SK-N-SH treated with all-trans-retinoic acid at 6 μM for 48 hours (cell line): ENCODE measurements at regions not wholly inside any gene's neighbourhood (a gene's known extent, or its start where the extent isn't known, plus 50 kb on each side); places are given as distances from the start of the nearest gene placed in this dataset.
"Not testable (repeated sequence)": the region's sequence is repeated elsewhere in the genome, so short reads cannot be mapped to it uniquely, and the experiment has no call there.

Experiments
- ATAC-seq: fragments of 200-7000 bp; cut with Tn5 transposase; 3 replicates; pipeline ENCODE4 v1.9.1; 2020; ENCODE audit warnings: mild to moderate bottlenecking, moderate library complexity
- ARNTL ChIP-seq: fragments of 450-650 bp; formaldehyde crosslinking; IDR thresholded peaks from 2 replicates; pipeline ENCODE4 v1.5.0; 2020; ENCODE audit warnings: low read depth, mild to moderate bottlenecking, moderate library complexity, borderline replicate concordance
- BACH2 ChIP-seq: fragments of 250-450 bp; sonication (Bioruptor Pico); IDR thresholded peaks from 2 replicates; pipeline ENCODE4 v1.9.0; 2021; ENCODE audit warnings: mild to moderate bottlenecking, borderline replicate concordance
- CREB5 ChIP-seq: fragments of 250-450 bp; sonication (Bioruptor Pico); IDR thresholded peaks from 2 replicates; pipeline ENCODE4 v1.5.1; 2020; ENCODE audit warnings: low read depth, mild to moderate bottlenecking, moderate library complexity
- CSDC2 ChIP-seq: fragments of 250-450 bp; sonication (Bioruptor Pico); IDR thresholded peaks from 2 replicates; pipeline ENCODE4 v1.5.0; 2020; ENCODE audit warnings: mild to moderate bottlenecking, moderate library complexity
- CSRNP3 ChIP-seq: fragments of 250-450 bp; sonication (Bioruptor Pico); IDR thresholded peaks from 2 replicates; pipeline ENCODE4 v1.5.1; 2021; ENCODE audit warnings: mild to moderate bottlenecking, moderate library complexity
- ESRRG ChIP-seq: fragments of 250-450 bp; sonication (Bioruptor Pico); IDR thresholded peaks from 2 replicates; pipeline ENCODE4 v1.6.1; 2021; ENCODE audit warnings: mild to moderate bottlenecking
- GLIS3 ChIP-seq: fragments of 250-450 bp; sonication (Bioruptor Pico); IDR thresholded peaks from 2 replicates; pipeline ENCODE4 v1.5.0; 2020; ENCODE audit warnings: mild to moderate bottlenecking, moderate library complexity
- ISL1 ChIP-seq: fragments of 250-450 bp; sonication (Bioruptor Pico); IDR thresholded peaks from 2 replicates; pipeline ENCODE4 v2.1.2; 2022; ENCODE audit warnings: mild to moderate bottlenecking, moderate library complexity
- OSR1 ChIP-seq: fragments of 250-450 bp; sonication (Bioruptor Pico); IDR thresholded peaks from 2 replicates; pipeline ENCODE4 v1.8.0; 2022; ENCODE audit warnings: moderate library complexity, mild to moderate bottlenecking, inconsistent platforms
- PATZ1 ChIP-seq: fragments of 250-450 bp; sonication (Bioruptor Pico); IDR thresholded peaks from 2 replicates; pipeline ENCODE4 v1.8.0; 2020; ENCODE audit warnings: mild to moderate bottlenecking, moderate library complexity, borderline replicate concordance
- RARB ChIP-seq: fragments of 250-450 bp; sonication (Bioruptor Pico); IDR thresholded peaks from 2 replicates; pipeline ENCODE4 v1.8.0; 2021; ENCODE audit warnings: mild to moderate bottlenecking, moderate library complexity
- SNAI2 ChIP-seq: fragments of 250-450 bp; sonication (Bioruptor Pico); IDR thresholded peaks from 2 replicates; pipeline ENCODE4 v1.5.0; 2020; ENCODE audit warnings: mild to moderate bottlenecking, moderate library complexity
- TCF4 ChIP-seq: fragments of 250-450 bp; sonication (Bioruptor Pico); IDR thresholded peaks from 2 replicates; pipeline ENCODE4 v1.8.0; 2021; ENCODE audit warnings: mild to moderate bottlenecking, moderate library complexity, borderline replicate concordance
- TOX ChIP-seq: fragments of 250-450 bp; sonication (Bioruptor Pico); IDR thresholded peaks from 2 replicates; pipeline ENCODE4 v1.8.0; 2021; ENCODE audit warnings: mild to moderate bottlenecking, moderate library complexity, borderline replicate concordance
- ZC3H10 ChIP-seq: fragments of 250-450 bp; sonication (Bioruptor Pico); IDR thresholded peaks from 2 replicates; pipeline ENCODE4 v1.5.1; 2021; ENCODE audit warnings: mild to moderate bottlenecking, moderate library complexity
- ZFP3 ChIP-seq: fragments of 250-450 bp; sonication (Bioruptor Pico); IDR thresholded peaks from 2 replicates; pipeline ENCODE4 v1.5.0; 2020; ENCODE audit warnings: mild to moderate bottlenecking, moderate library complexity
- ZFP30 ChIP-seq: fragments of 450-650 bp; formaldehyde crosslinking; IDR thresholded peaks from 2 replicates; pipeline ENCODE4 v1.5.0; 2022; ENCODE audit warnings: mild to moderate bottlenecking, moderate library complexity
- ZNF565 ChIP-seq: fragments of 450-650 bp; formaldehyde crosslinking; conservative IDR thresholded peaks from 2 replicates; pipeline ENCODE4 v1.5.0; 2020; ENCODE audit warnings: low read depth, mild to moderate bottlenecking, moderate library complexity
- ZNF70 ChIP-seq: fragments of 450-650 bp; formaldehyde crosslinking; IDR thresholded peaks from 2 replicates; pipeline ENCODE4 v1.5.0; 2020; ENCODE audit warnings: mild to moderate bottlenecking, moderate library complexity
- TF ChIP-seq, protein P1 (sequence below): fragments of 250-450 bp; sonication (Bioruptor Pico); IDR thresholded peaks from 2 replicates; pipeline ENCODE4 v1.8.0; 2021; ENCODE audit warnings: low read depth, mild to moderate bottlenecking, moderate library complexity, borderline replicate concordance
- TF ChIP-seq, protein P2 (sequence below): fragments of 250-450 bp; sonication (Bioruptor Pico); IDR thresholded peaks from 2 replicates; pipeline ENCODE4 v1.5.0; 2020; ENCODE audit warnings: mild to moderate bottlenecking, moderate library complexity

DNA sequence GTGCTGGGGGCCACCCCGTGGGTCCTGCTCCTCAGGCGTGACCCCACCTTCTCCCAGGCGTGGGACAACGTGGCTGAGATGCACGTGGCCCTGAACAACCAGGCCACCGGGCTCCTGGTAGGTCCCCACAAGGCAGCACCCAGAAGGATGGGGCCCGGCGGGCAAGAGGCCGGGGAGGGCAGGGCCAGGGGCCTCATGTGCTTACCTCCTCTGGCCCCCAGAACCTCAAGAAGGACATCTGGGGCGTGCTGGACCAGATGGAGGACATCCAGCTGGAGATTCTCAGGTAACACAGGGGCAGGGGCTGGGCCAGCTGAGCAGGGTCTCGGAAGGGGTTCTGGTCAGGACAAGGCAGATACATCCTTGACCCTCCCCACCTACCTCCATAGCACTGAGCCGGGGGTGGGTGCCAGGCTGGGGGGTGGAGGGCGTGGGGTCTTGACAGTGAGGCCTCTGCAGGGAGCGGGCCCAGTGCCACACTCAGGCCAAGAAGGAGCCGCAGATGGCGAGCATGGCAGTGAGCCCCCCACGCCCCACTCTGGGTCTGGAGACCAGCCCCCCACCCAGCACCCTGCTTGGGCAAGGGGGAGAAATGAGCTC lies 186.3 kb downstream of the IGLL1 start:
- no peak for ATAC-seq
- TF ChIP-seq ISL1 (CRISPR knock-in tag) (no peak), GLIS3 (CRISPR knock-in tag) (no peak), ZNF565 (CRISPR knock-in tag) (no peak), PATZ1 (CRISPR knock-in tag) (no peak), ZNF70 (CRISPR knock-in tag) (no peak), ZC3H10 (CRISPR knock-in tag) (no peak), ARNTL (CRISPR knock-in tag) (no peak), ZFP3 (CRISPR knock-in tag) (no peak), ZFP30 (CRISPR knock-in tag) (no peak), CSRNP3 (CRISPR knock-in tag) (no peak)

DNA sequence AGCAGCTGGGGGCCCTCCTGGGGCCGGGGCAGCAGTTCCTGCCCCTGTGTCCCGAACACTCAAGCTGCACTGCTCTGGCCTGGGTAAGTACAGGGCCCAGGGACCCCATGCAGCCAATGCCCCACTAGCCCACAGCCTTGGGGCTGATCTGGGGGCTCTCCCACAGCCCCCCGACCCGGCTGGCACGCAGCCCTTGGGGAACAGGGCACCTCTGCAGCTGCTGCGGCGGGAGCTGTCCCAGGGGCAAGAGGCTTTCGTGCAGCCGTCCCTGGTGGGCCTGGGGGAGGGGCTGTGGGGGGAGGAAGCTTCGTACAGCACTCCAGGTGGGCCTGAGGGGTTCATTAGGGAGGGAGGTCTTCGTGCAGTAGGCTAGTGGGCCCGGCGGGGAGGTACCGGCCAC lies 186.9 kb downstream of the IGLL1 start:
- ATAC-seq = not testable (repeated sequence)

DNA sequence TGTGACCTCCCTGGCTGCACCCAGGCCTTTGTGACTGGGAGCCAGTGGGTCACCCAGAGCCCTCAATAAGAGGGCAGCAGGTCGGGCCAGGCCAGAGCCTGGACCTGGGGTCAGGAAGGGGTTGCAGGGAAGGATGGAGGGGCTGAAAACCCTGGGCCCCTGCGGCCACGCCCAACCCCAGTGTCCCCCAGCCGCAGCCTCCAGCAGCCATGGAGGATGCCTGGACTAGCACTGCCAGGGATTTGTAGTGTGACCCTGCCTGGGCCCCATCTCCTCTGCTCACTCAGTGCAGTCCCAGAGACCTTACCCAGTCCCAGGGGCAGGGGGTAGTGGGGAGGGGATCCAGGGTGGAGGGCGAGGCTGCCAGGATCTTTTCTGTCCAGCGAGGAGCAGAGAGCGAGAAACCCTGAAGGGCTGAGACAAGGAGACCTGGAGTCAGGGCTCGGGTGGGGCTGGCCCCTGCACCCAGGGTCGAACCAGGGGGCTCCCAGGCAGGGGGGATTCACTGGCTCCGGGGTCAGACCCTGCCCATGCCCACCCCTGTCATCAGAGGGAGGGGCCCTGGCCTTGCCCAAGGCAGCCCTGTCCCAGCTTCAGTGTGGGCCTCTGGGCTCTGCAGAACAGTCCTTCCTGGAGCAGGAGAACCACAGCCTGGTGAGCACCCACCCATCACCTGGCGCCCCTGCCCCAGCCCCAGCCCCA lies 187.5 kb downstream of the IGLL1 start:
- ATAC-seq = no peak
- TF ChIP-seq ZFP30 (CRISPR knock-in tag) (no peak), GLIS3 (CRISPR knock-in tag) (no peak), ZFP3 (CRISPR knock-in tag) (no peak), CSDC2 (CRISPR knock-in tag) (no peak), RARB (no peak)
- TF ChIP-seq, all 23 proteins: peak for 0

- TF ChIP-seq TCF4 (CRISPR knock-in tag) = no peak
- TF ChIP-seq ZFP30 (CRISPR knock-in tag) = no peak
- no peak for TF ChIP-seq OSR1
- no peak for TF ChIP-seq ARNTL (CRISPR knock-in tag)
- no peak for TF ChIP-seq CSDC2 (CRISPR knock-in tag)
- no peak for TF ChIP-seq ZNF70 (CRISPR knock-in tag)
- no peak for TF ChIP-seq CREB5
- TF ChIP-seq CSRNP3 (CRISPR knock-in tag) = no peak
- TF ChIP-seq, protein P1, sequence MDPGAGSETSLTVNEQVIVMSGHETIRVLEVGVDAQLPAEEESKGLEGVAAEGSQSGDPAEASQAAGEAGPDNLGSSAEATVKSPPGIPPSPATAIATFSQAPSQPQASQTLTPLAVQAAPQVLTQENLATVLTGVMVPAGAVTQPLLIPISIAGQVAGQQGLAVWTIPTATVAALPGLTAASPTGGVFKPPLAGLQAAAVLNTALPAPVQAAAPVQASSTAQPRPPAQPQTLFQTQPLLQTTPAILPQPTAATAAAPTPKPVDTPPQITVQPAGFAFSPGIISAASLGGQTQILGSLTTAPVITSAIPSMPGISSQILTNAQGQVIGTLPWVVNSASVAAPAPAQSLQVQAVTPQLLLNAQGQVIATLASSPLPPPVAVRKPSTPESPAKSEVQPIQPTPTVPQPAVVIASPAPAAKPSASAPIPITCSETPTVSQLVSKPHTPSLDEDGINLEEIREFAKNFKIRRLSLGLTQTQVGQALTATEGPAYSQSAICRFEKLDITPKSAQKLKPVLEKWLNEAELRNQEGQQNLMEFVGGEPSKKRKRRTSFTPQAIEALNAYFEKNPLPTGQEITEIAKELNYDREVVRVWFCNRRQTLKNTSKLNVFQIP = no peak
- TF ChIP-seq, protein P2, sequence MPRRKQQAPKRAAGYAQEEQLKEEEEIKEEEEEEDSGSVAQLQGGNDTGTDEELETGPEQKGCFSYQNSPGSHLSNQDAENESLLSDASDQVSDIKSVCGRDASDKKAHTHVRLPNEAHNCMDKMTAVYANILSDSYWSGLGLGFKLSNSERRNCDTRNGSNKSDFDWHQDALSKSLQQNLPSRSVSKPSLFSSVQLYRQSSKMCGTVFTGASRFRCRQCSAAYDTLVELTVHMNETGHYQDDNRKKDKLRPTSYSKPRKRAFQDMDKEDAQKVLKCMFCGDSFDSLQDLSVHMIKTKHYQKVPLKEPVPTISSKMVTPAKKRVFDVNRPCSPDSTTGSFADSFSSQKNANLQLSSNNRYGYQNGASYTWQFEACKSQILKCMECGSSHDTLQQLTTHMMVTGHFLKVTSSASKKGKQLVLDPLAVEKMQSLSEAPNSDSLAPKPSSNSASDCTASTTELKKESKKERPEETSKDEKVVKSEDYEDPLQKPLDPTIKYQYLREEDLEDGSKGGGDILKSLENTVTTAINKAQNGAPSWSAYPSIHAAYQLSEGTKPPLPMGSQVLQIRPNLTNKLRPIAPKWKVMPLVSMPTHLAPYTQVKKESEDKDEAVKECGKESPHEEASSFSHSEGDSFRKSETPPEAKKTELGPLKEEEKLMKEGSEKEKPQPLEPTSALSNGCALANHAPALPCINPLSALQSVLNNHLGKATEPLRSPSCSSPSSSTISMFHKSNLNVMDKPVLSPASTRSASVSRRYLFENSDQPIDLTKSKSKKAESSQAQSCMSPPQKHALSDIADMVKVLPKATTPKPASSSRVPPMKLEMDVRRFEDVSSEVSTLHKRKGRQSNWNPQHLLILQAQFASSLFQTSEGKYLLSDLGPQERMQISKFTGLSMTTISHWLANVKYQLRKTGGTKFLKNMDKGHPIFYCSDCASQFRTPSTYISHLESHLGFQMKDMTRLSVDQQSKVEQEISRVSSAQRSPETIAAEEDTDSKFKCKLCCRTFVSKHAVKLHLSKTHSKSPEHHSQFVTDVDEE (CRISPR knock-in tag) = no peak
- TF ChIP-seq ESRRG = no peak
- TF ChIP-seq SNAI2 (CRISPR knock-in tag) = no peak
- TF ChIP-seq ZFP3 (CRISPR knock-in tag) = no peak
- no peak for TF ChIP-seq BACH2 (CRISPR knock-in tag)
- no peak for TF ChIP-seq ZC3H10 (CRISPR knock-in tag)
- TF ChIP-seq GLIS3 (CRISPR knock-in tag) = no peak
- no peak for TF ChIP-seq ZNF565 (CRISPR knock-in tag)
- no peak for TF ChIP-seq TOX (CRISPR knock-in tag)
- TF ChIP-seq RARB = no peak
- no peak for ATAC-seq
Measured at GRCh38 chr22:23391022-23391421, 189.1 kb downstream of the IGLL1 start.
